Thymus (tissue), 11 donors: ENCODE measurements at regions not wholly inside any gene's neighbourhood (a gene's known extent, or its start where the extent isn't known, plus 50 kb on each side); places are given as distances from the start of the nearest gene placed in this dataset.
A peak's percentile ranks its signal among the peaks of the same experiment; 100 is the strongest.

ENCODE experiments used
- DNase-seq, 9 donors: peaks; one replicate each; pipeline ENCODE4 v3.0.0-alpha.2; 2013; ENCODE audit warnings: low spot score in 9 of 9, low read depth in 6 of 9, missing footprints in 1 of 9
- H3K27ac ChIP-seq, 2 donors: one replicate each; pipeline ENCODE4 v1.5.1; 2013; ENCODE audit warnings: control low read depth in 1 of 2, low read depth in 1 of 2, low read length in 1 of 2, mild to moderate bottlenecking in 1 of 2, moderate library complexity in 1 of 2
- H3K27me3 ChIP-seq, 2 donors: one replicate each; pipeline ENCODE4 v1.5.1; 2013; ENCODE audit warnings: low read length in 1 of 2; ENCODE audit not compliant: control insufficient read depth in 2 of 2, insufficient read depth in 1 of 2
- H3K36me3 ChIP-seq, 2 donors: one replicate each; pipeline ENCODE4 v1.5.1; 2013; ENCODE audit warnings: low read length in 1 of 2, mild to moderate bottlenecking in 1 of 2, moderate library complexity in 1 of 2; ENCODE audit not compliant: control insufficient read depth in 2 of 2, insufficient read depth in 2 of 2
- H3K4me1 ChIP-seq, 2 donors: one replicate each; pipeline ENCODE4 v1.5.1; 2013; ENCODE audit warnings: low read length in 2 of 2; ENCODE audit not compliant: control insufficient read depth in 2 of 2, insufficient read depth in 2 of 2
- H3K4me3 ChIP-seq, 2 donors: one replicate each; pipeline ENCODE4 v1.5.1; 2013; ENCODE audit warnings: low read length in 2 of 2, control low read depth in 1 of 2, mild to moderate bottlenecking in 1 of 2
- H3K9me3 ChIP-seq, 2 donors: one replicate each; pipeline ENCODE4 v1.5.1; 2013; ENCODE audit warnings: low read length in 1 of 2, mild to moderate bottlenecking in 1 of 2; ENCODE audit not compliant: control insufficient read depth in 2 of 2, insufficient read depth in 1 of 2
- WGBS: extraction: QIAGEN DNeasy Blood & Tissue Kit; methylation state at CpG from one replicate; pipeline ENCODE4 v1.1.7; 2013; 5-methylcytosine and 5-hydroxymethylcytosine counted together
- donor health status: healthy.

DNA sequence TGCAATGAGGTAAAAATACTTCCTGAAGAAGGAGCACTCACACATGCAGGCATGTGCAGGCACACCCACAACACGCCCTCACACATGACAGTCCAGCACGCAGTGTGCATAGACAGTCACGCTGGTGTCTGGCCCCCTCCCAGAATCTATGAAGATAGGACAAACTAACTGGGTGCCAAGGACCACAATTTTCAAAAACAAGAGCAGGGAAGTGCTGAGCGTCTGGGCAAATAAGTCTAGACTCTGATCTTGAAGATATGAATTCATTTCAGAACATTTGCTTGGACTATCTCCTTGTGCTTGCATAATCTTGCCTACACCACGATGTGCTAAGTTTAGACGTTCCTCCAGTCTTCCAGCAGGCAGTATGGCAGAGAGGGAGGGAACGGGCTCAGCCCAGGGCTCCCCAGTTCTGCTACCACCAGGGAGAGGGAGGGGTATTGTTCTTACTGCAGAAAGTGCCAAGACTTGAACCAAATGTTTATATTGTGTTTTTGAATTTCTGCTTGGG is 276.5 kb upstream of the KLF6 start:
- no peak for DNase-seq
- no peak overlapping the region for H3K27ac ChIP-seq
- WGBS, result 84% methylated on average over 7 of the region's 7 CpGs
- no peaks in the 10 kb centered on the region for H3K36me3 ChIP-seq
- H3K4me1 ChIP-seq, result peaks cover 0 to 18% of the 10 kb centered on the region in 2 donors
- H3K27me3 ChIP-seq, result no peaks in the 10 kb centered on the region
- no peak overlapping the region for H3K4me3 ChIP-seq
- H3K9me3 ChIP-seq, result no peaks in the 10 kb centered on the region

DNA sequence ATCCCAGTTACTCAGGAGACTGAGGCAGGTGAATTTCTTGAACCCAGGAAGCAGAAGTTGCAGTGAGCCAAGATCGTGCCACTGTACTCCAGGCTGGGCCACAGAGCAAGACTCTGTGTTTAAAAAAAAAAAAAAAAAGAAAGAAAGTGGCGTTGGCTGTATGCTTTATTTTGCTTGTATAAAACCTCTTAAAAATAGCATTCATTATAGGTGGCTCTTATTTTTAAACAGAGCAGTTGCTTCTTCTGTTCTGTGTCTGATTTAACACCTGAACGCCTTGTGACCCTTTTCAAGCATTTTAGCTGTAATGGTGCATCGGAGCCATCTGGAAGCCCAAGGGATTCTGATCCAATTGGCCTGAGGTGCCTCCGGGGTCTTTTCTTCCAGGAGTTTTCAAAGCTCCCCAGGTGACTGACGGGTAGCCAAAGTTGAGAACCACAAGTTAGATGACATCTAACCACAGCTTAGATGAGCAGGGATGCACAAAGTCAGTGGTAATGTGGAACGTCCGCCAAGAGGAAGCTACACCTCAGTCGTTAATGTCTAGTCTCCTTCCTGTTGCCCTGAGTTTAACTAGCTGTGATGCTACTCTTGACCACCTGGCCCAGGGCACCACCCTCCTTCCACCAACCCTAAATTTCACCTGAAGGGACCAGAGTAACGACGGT is 274.6 kb upstream of the KLF6 start:
- Histone ChIP-seq H3K27me3 (no peaks in the 10 kb centered on the region), H3K9me3 (no peaks in the 10 kb centered on the region), H3K4me1 (peaks cover 0 to 18% of the 10 kb centered on the region in 2 donors), H3K36me3 (no peaks in the 10 kb centered on the region), H3K27ac (no peak overlapping the region), H3K4me3 (no peak overlapping the region)
- DNase-seq, result peak in 2 of 9 donors; percentile 15 to 62
- 16% methylated on average over 11 of the region's 11 CpGs for WGBS

DNA sequence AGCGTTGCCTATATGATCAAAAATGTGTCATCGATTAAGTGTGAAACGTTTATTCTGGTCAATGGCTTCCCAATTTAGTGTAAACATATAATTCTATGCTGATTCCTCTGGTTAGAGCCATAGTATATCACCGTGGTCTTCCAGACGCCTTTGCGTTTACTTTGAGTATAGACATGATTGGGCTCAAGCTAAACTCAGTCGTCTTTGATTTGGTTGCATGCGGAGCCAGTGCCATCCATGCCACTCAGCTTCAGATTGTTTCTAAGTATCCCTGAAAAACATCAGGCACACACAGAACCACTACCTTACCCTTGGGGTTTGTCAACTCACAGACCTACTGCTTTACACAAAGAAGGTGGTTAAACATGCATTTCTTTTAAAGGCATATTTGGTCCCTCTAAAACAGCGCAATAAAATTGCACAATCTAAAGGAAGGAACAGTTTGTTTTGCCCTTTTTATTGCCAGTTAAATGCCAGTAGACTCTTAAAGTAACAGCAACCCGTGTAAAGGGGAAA is 273.6 kb upstream of the KLF6 start:
- Histone ChIP-seq H3K27me3 (no peaks in the 10 kb centered on the region), H3K36me3 (no peaks in the 10 kb centered on the region), H3K27ac (no peak overlapping the region), H3K4me1 (peaks cover 0 to 18% of the 10 kb centered on the region in 2 donors), H3K9me3 (no peaks in the 10 kb centered on the region), H3K4me3 (no peak overlapping the region)
- WGBS, result 90% methylated on average over 10 of the region's 10 CpGs
- DNase-seq, result no peak

DNA sequence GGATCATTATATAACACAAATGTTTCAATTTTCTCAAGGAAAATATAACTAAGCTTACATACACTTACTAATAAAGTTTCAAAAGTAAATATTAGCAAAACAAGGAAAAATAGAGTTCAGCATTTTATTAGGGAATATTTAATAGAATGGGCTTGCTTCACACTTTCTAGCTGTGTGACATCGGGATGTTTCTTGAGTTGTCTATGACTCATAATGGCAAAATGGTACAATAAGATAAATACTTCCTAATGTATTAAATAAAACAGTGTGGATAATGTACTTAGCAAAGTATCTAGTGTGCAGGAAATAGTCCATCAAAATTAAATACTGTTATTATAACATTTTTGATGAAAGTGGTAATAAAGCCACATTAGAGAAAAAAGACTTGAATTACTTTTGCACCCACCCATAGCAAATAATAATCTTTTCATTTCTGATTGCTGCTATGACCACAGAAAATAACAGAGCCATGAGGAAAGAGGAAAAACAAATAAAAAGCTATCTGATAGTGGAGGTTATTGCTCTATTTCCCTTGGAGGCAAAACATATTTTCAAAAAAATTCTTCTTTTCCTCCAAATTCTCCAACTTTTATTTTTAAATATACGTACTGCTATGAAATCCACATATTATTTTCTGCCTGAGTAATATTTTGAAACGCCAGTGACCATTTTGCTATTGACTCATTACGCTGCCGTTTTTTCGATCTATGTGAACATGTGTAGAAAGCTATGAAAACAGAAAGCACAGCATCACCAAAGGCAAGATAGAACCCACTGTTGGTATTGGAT is 272.9 kb upstream of the KLF6 start:
- Histone ChIP-seq H3K27ac (no peak overlapping the region), H3K4me3 (no peak overlapping the region), H3K9me3 (no peaks in the 10 kb centered on the region), H3K4me1 (peaks cover 0 to 18% of the 10 kb centered on the region in 2 donors), H3K27me3 (no peaks in the 10 kb centered on the region), H3K36me3 (no peaks in the 10 kb centered on the region)
- 97% methylated on average over 6 of the region's 6 CpGs for WGBS
- no peak for DNase-seq

DNA sequence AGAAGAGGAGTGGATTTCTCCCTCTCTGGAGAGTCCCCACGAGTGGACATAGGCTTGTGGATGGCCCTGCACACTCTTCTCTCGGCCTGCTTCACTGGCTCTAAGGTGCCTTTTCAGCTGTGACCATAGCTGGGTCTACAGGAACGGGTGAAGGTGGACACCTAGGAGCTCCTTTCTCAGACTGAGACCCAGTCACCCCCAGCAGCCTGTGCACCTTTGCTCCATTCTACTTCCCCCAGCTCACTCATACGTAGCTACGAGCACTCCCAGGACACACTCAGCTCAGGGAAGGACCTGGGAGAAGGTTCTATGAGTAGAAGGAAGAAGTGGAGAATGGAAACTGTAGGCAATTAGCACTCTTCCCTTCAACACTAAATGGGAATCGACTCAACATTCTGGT is 272.0 kb upstream of the KLF6 start:
- Histone ChIP-seq H3K4me1 (peaks cover 0 to 18% of the 10 kb centered on the region in 2 donors), H3K27me3 (no peaks in the 10 kb centered on the region), H3K4me3 (no peak overlapping the region), H3K27ac (no peak overlapping the region), H3K36me3 (no peaks in the 10 kb centered on the region), H3K9me3 (no peaks in the 10 kb centered on the region)
- 96% methylated on average over 6 of the region's 6 CpGs for WGBS
- no peak for DNase-seq

DNA sequence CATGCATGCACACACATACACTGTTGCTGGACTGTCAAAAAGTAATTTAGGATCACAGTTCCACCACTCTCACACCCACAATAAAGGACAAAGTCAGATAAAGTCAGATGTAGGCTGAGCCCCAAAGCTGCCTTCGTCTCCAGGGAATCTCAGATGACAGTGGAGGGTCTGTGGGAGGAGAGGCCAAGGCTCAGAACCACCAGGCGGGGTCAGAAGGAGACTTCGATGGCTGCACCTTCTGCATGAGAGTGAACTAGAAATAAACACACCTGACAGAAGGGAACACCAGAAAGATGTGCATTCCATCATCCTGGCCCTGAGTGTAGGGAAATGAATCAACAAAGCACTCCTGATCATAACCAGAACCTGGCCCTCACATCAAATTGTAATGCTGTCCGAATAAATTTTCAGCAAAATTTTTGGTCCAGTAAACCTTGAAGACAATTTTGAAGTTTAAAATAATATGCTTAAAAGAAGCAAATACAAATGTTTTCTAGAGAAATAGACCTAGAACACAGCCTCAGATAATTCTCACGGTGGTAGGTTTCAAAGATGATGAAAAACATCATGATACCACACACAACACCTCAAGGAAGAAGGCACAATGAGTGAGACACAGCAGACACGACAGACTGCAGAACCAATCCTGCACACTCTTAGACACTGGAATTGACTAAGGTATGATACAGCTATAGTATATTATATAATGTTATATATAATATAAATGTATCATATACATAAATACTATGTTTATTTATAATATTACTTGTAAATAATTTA is 269.8 kb upstream of the KLF6 start:
- H3K27me3 ChIP-seq, result no peaks in the 10 kb centered on the region
- H3K4me1 ChIP-seq, result peaks cover 0 to 6% of the 10 kb centered on the region in 2 donors
- no peak for DNase-seq
- no peaks in the 10 kb centered on the region for H3K36me3 ChIP-seq
- H3K27ac ChIP-seq, result no peak overlapping the region
- no peaks in the 10 kb centered on the region for H3K9me3 ChIP-seq
- no peak overlapping the region for H3K4me3 ChIP-seq
- 96% methylated on average over 6 of the region's 6 CpGs for WGBS

DNA sequence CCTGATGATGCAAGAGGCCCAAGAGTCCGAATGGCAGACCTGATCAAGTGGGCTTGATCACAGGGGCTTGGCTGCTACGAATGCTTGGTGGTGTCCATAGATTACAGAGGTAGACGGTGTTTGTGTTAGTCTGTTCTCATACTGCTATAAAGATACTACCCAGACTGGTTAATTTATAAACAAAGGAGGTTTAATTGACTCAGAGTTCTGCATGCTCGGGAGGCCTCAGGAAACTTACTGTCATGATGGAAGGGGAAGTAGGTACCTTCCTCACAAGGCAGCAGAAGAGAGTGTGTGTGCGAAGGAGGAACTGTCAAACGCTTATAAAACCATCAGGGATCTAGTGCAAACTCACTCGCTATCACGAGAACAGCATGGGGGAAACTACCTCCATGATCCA is 268.9 kb upstream of the KLF6 start:
- H3K27me3 ChIP-seq, result no peaks in the 10 kb centered on the region
- no peak overlapping the region for H3K27ac ChIP-seq
- no peaks in the 10 kb centered on the region for H3K36me3 ChIP-seq
- DNase-seq, result no peak
- 82% methylated on average over 8 of the region's 8 CpGs for WGBS
- no peaks in the 10 kb centered on the region for H3K9me3 ChIP-seq
- no peaks in the 10 kb centered on the region for H3K4me1 ChIP-seq
- no peak overlapping the region for H3K4me3 ChIP-seq

DNA sequence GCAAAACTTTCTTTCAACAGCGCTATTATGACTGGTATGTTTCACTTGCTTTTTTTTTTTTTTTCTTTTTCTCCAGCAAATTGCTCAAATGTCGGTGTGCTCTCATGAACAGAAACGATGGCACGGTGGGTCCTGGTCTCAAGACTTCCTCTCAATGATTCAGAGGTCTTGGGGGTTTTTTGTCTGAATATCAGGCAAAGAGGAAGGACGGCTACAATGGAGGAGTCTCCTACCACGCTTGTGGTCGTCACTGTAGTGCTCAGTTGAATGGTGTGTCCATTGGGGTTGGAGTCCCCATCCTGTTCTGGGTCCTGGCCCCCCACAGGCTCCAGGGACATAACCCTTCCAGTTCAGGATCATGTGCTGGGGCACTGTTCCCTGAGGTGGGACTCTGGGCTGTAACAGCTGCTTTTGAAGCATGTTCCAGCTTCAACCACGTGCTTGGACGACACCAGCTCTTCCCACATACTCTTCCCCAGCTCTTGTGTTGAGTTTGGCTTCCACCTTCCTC is 266.7 kb upstream of the KLF6 start:
- H3K9me3 ChIP-seq, result no peaks in the 10 kb centered on the region
- DNase-seq, result no peak
- no peak overlapping the region for H3K27ac ChIP-seq
- no peaks in the 10 kb centered on the region for H3K27me3 ChIP-seq
- H3K4me3 ChIP-seq, result no peak overlapping the region
- no peaks in the 10 kb centered on the region for H3K4me1 ChIP-seq
- no peaks in the 10 kb centered on the region for H3K36me3 ChIP-seq
- WGBS, result 95% methylated on average over 9 of the region's 9 CpGs
